Stimulated activated CD4-positive, alpha-beta T cell treated with anti-CD3 and anti-CD28 coated beads, Interleukin-4, amount 100 ng/mL, for 48 hours (primary cell): ENCODE measurements at regions not wholly inside any gene's neighbourhood (a gene's known extent, or its start where the extent isn't known, plus 50 kb on each side); places are given as distances from the start of the nearest gene placed in this dataset.

Experiments used
- DNase-seq, 2 donors: peaks; one replicate each; pipeline ENCODE4 v3.0.0-alpha.2; 2020; ENCODE audit warnings: low read depth in 2 of 2

DNA sequence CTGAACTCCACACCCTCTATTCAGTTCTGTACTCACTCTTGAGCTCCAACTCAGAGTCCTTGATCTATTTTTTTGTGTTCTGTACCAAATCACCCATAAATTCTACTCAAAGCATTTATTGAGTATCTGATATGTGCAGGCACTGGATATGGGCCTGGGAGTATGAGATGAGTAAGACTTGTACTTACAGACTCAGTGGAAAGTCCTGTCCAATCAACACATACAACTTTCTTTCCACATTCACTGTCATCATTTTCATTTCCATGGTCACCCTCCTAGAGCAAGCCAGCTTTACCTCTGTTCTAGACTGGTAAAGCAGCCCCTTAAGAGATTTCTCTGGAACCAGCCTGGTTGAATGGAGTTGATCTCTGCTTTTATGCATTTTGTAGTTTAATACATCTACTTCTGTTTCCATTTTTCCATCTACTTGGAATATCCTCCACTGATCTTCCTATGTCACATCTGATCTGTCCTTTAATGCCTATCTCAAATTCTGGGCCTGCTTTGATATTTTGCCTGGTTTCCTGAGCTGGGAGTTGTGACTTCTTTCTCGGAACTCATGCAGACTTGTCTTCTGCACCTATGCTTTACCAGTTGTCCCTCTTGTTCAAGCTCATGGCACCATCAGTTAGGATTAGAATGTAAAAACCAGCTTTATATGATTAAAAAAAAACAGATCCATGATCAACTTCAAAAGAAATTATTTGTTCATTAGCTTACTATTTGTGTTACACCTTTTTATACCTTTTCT lies 96.9 kb upstream of the GLS start:
- no peak for DNase-seq

- DNase-seq, result no peak
Measured at GRCh38 chr2:190785334-190785733, 95.3 kb upstream of the GLS start.

GRCh38 chr2:190786404-190787166 lies 94.0 kb upstream of the GLS start:
- no peak for DNase-seq

DNA sequence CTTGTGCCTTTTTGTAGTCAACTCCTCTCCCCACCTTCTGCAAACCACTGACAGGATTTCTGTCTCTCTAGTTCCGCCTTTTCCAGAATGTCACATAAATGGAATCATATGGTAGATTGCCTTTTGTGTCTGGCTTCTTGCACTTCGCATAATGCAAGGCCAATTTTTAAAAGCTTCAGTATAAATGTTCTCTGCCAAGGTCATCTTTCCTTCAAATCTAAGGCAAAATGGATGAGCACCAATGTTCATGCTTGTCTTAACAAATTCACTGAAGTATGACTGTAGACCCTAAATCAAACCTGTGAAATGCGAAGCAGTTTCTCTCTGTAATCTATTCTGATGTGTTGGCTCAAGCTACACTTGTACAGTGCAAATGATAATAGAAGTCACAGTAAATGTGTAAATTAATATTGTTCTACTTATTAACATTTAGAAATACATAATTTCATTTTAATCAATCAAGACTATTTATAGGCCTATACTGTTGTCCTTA lies 92.8 kb upstream of the GLS start:
- DNase-seq, result no peak

DNA sequence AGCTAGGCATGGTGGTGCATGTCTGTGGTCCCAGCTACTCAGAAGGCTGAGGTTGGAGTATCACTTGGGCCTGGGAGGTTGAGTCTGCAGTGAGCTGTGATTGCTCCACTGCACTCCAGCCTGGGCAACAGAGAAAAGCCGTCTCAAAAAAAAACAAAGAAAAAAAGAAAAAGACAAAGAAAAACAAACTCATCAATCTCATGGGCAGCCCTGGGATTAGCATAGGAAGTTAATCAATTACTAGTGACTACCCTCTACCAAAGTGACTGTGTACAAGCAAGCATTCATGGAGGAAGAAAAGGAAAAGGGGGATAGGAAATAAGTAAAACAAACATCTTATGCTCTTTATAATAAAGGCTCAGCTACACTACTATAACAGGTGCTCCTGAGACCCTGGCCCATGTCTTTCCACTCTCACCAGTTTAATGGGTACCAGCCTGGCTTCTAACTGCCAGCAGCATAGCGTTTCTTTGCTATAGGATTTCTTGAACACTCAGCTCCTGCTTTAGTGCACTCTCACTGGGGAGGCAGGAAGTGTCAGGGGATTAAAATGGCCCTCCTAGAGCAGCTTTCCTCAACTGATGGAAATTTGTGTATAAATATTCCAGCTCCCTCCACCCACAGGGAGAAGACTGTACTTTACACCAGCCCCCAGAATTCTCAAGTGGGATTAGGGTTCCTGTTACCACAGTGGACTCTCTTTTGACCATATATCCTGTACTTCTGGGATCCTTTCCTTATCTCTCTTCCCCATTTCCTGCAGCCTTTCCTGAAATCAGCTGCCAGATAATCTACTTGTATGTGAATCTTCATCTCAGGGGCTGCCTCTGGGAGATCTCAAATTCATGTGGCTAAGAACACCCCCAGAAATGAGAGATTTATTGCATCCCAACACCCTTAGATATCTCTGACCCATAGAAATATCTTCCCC lies 91.3 kb upstream of the GLS start:
- no peak for DNase-seq

GRCh38 chr2:190791347-190791975 lies 89.2 kb upstream of the GLS start:
- DNase-seq, result peak in 1 of 2 donors; percentile 29

DNA sequence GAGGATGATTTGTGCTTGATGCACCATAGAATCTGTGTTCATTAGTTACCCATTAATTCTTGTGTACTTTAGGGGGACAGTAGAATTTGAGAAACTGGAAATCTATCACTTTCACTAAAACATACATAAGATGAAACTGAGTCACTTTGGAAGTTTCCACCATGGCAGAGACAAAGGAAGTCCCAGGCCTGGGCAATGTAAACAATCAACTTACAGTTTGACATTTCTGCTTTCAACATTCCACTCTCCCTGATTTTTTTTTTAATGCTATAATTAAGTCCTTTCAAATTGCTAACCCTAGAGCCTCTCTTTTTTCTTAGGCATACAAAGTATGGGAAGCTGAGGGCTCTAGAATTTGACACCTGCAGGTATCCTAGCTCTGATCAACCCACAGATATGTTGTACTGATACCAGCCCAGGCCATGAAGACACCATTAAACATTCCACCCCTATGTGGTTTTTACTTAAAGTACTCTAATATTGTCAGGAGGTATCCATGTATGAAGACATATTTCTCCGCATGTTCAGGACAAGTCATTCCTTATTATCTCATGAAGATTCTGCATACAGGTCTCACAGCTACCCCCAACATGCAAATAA lies 88.5 kb upstream of the GLS start:
- no peak for DNase-seq

DNA sequence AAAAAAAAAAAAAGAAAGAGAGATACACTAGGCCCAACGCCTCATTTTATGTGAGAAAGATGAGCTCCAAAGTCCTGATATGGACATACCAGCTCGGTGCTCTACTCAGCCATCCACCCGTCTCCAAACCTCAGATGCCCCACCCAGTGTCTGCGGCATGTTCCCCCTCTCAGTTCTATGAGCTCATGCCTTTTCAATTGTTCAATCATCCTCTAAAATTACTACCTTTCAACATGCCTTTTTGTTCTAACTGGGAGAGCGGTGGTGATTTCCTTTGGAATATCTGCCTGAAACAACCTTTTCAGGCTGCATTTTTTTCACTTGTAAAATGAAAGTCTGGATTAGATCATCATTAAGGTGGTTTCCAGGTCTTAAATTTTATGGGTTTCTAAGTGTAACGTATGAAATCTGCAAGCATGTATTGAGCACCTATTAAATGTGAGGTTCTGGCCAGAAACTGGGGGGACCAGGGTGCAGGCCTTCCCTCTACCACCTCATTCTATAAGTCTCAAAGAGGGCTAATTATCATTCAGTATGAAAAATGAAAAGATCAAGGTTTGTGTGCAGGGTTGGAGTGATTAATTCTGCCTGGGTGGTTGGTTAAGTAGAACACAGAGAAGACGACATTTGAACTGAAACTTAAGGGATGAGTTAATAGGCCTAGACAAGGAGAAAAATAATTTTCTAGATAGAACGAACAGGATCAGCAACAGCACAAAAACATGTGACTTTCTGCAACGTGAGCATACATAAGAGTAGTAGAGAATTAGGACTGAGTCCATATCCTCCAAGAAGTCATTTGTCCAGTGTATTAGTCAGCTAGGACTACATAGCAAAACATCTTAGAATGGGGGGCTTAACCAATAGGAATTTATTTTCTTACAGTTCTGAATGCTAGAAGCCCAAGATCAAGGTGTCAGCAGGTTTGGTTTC lies 87.4 kb upstream of the GLS start:
- DNase-seq, result no peak

GRCh38 chr2:190794377-190794776 lies 86.2 kb upstream of the GLS start:
- no peak for DNase-seq

DNA sequence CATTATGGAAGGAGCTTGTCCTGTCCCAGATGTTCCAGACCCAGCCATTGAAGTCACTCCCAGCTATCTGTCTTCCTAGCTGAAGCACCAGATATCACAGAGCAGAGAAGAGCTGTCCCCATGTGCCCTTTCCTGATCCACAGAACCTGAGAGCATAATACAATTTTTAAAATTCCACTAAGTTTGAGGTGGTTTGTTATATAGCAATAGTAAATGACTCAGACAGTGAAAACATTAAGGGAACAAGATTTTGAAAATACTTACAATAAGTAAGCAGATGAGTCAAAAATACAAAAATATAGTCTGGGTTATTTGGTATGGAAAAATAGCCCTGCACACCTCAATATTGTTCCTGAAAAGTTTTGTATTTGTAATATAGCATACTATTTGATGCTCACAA lies 85.8 kb upstream of the GLS start:
- DNase-seq, result no peak

GRCh38 chr2:190795686-190796085 lies 84.9 kb upstream of the GLS start:
- no peak for DNase-seq

GRCh38 chr2:190799999-190800398 lies 80.6 kb upstream of the GLS start:
- no peak for DNase-seq

DNA sequence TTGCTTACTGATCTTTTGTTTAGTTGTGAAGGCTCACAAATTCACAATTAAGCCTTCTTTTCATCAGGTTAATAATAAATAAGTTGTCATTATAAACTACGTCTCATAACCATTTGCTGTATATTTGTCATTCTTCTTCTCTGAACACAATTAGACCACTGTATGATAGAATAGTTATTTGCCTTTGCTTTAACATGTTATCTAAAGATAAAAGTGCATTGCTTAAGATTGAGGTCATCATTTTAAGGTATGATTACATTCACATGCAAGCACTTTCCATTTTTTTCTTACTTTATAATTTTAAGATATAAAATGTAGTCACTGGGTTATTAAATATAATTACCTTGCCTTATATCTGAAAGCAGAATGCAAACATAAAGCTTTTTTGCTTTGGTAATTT lies 80.1 kb upstream of the GLS start:
- no peak for DNase-seq

- DNase-seq, result no peak
Measured at GRCh38 chr2:190802129-190802528, 78.5 kb upstream of the GLS start.

- no peak for DNase-seq
Measured at GRCh38 chr2:190802626-190803209, 77.9 kb upstream of the GLS start.

DNA sequence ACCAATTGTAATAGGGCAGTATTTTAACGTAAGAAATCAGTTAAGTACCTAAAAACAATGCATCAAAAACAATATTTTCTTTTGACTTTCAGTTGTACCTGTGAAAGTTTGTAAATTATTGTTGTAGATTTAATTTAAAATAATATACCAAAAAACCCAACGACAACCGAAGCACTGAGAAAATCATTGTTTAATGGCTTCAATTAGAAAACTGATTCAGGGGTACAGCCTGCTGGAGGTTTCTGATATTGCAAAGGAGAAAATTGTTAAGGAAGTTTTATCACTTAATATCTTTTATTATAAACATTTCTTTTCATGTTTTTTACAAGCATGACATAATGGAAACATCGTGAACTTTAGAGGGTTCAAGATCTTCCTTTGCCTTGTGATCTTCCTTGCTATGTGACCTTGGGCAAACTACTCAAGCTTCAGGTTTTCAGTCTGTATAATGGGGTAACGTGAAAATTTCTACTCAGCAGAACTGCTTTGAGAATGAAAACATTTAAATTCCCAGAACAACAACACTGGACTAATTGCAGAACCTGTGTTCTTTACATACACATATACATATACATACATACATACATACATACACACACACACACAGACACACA lies 76.3 kb upstream of the GLS start:
- DNase-seq, result no peak

- no peak for DNase-seq
Measured at GRCh38 chr2:190805126-190805525, 75.5 kb upstream of the GLS start.

DNA sequence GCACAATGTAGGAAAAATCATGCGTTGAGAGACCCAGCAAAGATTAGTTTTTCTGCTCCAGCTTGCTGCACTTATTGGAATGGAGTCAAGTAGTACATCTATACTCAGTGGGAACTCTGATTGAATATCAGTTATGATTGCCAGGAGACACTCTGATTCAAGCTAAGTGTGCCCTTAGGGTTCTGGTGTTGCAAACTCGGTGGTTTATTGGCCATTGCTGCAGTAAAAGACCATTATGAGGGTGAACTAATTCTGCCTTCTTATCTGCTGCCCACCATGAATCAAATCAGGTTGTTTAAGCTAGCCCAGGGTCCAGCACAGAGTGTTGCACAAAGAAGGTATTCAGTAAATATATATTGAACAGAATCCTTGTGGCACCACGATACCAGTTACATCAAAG lies 74.8 kb upstream of the GLS start:
- DNase-seq, result no peak

- no peak for DNase-seq
Measured at GRCh38 chr2:190807886-190808285, 72.7 kb upstream of the GLS start.
